Lung (tissue), 11 donors: ENCODE measurements at regions not wholly inside any gene's neighbourhood (a gene's known extent, or its start where the extent isn't known, plus 50 kb on each side); places are given as distances from the start of the nearest gene placed in this dataset.
"Not testable (repeated sequence)": the region's sequence is repeated elsewhere in the genome, so short reads cannot be mapped to it uniquely, and the experiment has no call there.

Experiments
- ATAC-seq: fragments of 200-7000 bp; cut with Tn5 transposase; one replicate; pipeline ENCODE4 v1.9.1; 2020; ENCODE audit warnings: moderate number of reproducible peaks; ENCODE audit not compliant: insufficient read depth, low FRiP score
- DNase-seq, 3 donors: peaks; one replicate each; pipeline ENCODE4 v3.0.0-alpha.2; 2013 to 2017
- H3K27ac ChIP-seq, 2 donors: one replicate each; pipeline ENCODE4 v1.5.1; 2013; ENCODE audit warnings: mild to moderate bottlenecking in 2 of 2, moderate library complexity in 2 of 2, control low read depth in 1 of 2, inconsistent platforms in 1 of 2, low read depth in 1 of 2, low read length in 1 of 2
- H3K27me3 ChIP-seq, 3 donors: one replicate each; pipeline ENCODE4 v1.5.1; 2013; ENCODE audit warnings: low read length in 2 of 3; ENCODE audit not compliant: control insufficient read depth in 3 of 3, insufficient read depth in 3 of 3
- H3K36me3 ChIP-seq, 4 donors: one replicate each; pipeline ENCODE4 v1.5.1; 2013; ENCODE audit warnings: low read length in 4 of 4, mild to moderate bottlenecking in 1 of 4, moderate library complexity in 1 of 4; ENCODE audit not compliant: control insufficient read depth in 4 of 4, insufficient read depth in 4 of 4
- H3K4me1 ChIP-seq, 5 donors: one replicate each; pipeline ENCODE4 v1.5.1; 2013; ENCODE audit warnings: low read length in 5 of 5, mild to moderate bottlenecking in 2 of 5, moderate library complexity in 1 of 5; ENCODE audit not compliant: control insufficient read depth in 5 of 5, insufficient read depth in 5 of 5
- H3K4me3 ChIP-seq: one replicate; pipeline ENCODE4 v1.5.1; 2013; ENCODE audit warnings: mild to moderate bottlenecking, control low read depth, moderate library complexity
- H3K9ac ChIP-seq, 2 donors: one replicate each; pipeline ENCODE4 v1.5.1; 2013; ENCODE audit warnings: low read length in 2 of 2, control low read depth in 1 of 2; ENCODE audit not compliant: insufficient read depth in 1 of 2
- H3K9me3 ChIP-seq, 4 donors: one replicate each; pipeline ENCODE4 v1.5.1; 2013; ENCODE audit warnings: low read length in 3 of 4, mild to moderate bottlenecking in 1 of 4, moderate library complexity in 1 of 4; ENCODE audit not compliant: control insufficient read depth in 4 of 4, insufficient read depth in 3 of 4
- WGBS, 2 donors: extraction: QIAGEN DNeasy Blood & Tissue Kit; methylation state at CpG; one replicate each; pipeline ENCODE4 v1.1.7; 2013; 5-methylcytosine and 5-hydroxymethylcytosine counted together
- TF ChIP-seq, protein P1 (sequence below): IDR thresholded peaks from 2 replicates; pipeline ENCODE4 v1.5.1; 2012; ENCODE audit warnings: mild to moderate bottlenecking; ENCODE audit errors: control extremely low read depth, extremely low read depth
- donor health status: control.
- donor health status: control.
- donor health status: Bipolar disorder and iron deficiency.
- donor health status: healthy.
- donor health status: DM: yes; HTN: yes; CAD: no.

DNA sequence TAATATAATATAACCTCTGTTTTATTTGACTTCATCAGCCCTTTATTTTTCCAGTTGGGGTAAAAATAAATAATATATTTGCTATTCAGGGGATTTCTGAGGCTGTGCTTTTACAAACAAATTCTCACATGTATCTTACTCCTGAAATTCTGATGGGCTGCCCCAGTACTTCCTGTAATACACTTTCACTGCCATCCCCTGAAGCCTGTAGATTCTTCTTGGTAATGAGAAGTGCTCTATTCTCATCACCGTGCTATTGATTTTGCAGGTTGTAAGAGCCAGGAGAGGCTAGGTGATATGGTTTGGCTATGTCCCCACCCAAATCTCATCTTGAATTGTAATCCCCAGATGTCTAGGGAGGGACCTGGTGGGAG lies 91.9 kb upstream of the CEP78 start:
- ATAC-seq (no peak), DNase-seq (no peak)
- Histone ChIP-seq H3K4me1 (peaks cover 0 to 4% (median 0%) of the 10 kb centered on the region in 5 donors), H3K27ac (no peak overlapping the region), H3K4me3 (no peak overlapping the region), H3K27me3 (no peaks in the 10 kb centered on the region), H3K36me3 (no peaks in the 10 kb centered on the region), H3K9me3 (peaks cover 0 to 4% (median 0%) of the 10 kb centered on the region in 4 donors), H3K9ac (no peak overlapping the region)
- TF ChIP-seq, protein P1, sequence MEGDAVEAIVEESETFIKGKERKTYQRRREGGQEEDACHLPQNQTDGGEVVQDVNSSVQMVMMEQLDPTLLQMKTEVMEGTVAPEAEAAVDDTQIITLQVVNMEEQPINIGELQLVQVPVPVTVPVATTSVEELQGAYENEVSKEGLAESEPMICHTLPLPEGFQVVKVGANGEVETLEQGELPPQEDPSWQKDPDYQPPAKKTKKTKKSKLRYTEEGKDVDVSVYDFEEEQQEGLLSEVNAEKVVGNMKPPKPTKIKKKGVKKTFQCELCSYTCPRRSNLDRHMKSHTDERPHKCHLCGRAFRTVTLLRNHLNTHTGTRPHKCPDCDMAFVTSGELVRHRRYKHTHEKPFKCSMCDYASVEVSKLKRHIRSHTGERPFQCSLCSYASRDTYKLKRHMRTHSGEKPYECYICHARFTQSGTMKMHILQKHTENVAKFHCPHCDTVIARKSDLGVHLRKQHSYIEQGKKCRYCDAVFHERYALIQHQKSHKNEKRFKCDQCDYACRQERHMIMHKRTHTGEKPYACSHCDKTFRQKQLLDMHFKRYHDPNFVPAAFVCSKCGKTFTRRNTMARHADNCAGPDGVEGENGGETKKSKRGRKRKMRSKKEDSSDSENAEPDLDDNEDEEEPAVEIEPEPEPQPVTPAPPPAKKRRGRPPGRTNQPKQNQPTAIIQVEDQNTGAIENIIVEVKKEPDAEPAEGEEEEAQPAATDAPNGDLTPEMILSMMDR = no peak
- 87 to 97% methylated on average over 1 of the region's 1 CpG for WGBS, 2 donors

GRCh38 chr9:78143281-78144007 lies 92.4 kb upstream of the CEP78 start:
- TF ChIP-seq, protein P1 = no peak
- H3K27me3 ChIP-seq = no peaks in the 10 kb centered on the region
- DNase-seq (no peak), ATAC-seq (no peak)
- no peak overlapping the region for H3K27ac ChIP-seq
- no peak overlapping the region for H3K4me3 ChIP-seq
- no peak overlapping the region for H3K9ac ChIP-seq
- H3K36me3 ChIP-seq = no peaks in the 10 kb centered on the region
- H3K4me1 ChIP-seq = peaks cover 0 to 4% (median 0%) of the 10 kb centered on the region in 5 donors
- peaks cover 0 to 4% (median 0%) of the 10 kb centered on the region in 4 donors for H3K9me3 ChIP-seq
- WGBS, 2 donors = 47 to 88% methylated on average over 3 of the region's 3 CpGs

DNA sequence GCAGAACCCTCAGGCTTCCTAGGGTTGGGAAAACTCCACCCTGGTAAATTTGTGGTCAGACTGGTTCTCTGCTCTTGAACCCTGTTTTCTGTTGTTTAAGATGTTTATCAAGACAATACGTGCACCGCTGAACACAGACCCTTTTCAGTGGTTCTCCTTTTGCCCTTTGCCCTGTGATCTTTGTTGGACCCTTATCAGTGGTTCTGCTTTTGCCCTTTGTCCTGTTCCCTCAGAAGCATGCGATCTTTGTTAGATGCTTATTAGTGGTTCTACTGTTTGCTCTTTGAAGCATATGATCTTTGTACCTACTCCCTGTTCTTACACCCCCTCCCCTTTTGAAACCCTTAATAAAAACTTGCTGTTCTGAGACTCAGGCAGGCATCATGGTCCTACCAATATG lies 93.6 kb upstream of the CEP78 start:
- not testable (repeated sequence) for ATAC-seq, H3K36me3 ChIP-seq, H3K9ac ChIP-seq, H3K27me3 ChIP-seq, H3K27ac ChIP-seq, H3K4me1 ChIP-seq, H3K4me3 ChIP-seq, DNase-seq, H3K9me3 ChIP-seq
- WGBS, 2 donors = 88 to 93% methylated on average over 3 of the region's 3 CpGs

DNA sequence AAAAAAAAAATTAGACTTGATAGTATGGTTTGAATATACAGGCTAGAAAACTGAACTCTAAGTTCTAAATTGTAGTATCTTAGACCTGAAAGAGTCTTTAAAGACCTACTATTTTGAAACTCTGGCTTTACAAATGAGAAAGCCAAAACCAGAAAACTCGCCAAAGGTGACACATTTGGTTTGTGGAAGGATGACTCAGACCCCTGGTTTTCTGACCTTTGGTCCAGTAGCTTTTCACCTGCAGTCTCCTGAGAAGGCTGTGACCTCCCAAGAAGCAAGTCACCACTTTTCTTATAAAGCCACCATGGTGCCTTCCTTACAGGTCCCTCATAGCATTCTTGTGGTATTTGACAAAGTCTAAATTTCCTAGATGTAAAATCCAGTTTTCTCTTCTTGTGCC lies 102.1 kb upstream of the CEP78 start:
- WGBS, 2 donors = 85 to 100% methylated on average over 1 of the region's 1 CpG
- no peaks in the 10 kb centered on the region for H3K27me3 ChIP-seq
- H3K9me3 ChIP-seq = no peaks in the 10 kb centered on the region
- peaks cover 0 to 3% (median 0%) of the 10 kb centered on the region in 5 donors for H3K4me1 ChIP-seq
- ATAC-seq = no peak
- no peak for DNase-seq
- no peak overlapping the region for H3K27ac ChIP-seq
- H3K9ac ChIP-seq = no peak overlapping the region
- no peak overlapping the region for H3K4me3 ChIP-seq
- TF ChIP-seq, protein P1 = no peak
- H3K36me3 ChIP-seq = no peaks in the 10 kb centered on the region
